ENCODE measurements at regions not wholly inside any gene's neighbourhood (a gene's known extent, or its start where the extent isn't known, plus 50 kb on each side); places are given as distances from the start of the nearest gene placed in this dataset.

DNA sequence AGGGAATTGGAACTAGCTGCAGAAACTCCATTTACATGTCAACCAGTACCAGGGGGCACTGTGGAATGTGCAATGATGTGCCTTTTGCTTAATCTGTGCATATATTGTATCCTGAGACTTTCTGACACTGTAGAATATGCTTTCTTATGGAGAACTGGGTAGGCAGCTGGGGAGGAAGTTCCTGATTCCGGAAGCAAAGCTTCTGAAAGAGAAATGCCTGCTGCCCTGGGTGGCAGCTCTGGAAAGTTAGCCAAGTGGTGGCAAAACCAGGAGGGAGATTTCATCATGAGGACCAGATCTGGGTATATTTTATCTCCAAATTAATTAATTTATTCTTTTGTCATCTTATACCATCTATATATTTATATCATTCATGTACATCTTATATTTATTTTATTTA lies 116.7 kb downstream of the XCL2 start:
- ATAC-seq (ENCODE audit: insufficient number of reproducible peaks, low FRiP score, low read depth), result no peak

DNA sequence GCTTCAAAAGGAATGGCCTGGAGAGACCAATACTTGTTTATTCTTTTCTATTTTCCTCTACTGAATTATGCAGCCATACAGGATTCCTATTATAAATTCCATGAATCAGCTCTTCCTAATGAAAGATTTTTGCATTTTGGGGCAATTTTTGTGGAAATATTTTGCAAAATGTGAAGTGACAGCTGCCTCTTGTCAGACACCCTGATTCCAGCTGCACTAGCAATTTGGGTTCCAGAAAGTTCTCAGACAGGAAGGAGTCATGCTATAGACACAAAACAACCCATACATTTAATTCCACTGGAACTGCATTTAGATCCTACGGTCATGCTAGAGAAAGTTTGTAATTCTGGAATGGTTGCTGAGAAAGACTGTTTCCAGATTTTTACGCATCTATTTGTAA lies 119.5 kb downstream of the XCL2 start:
- DNase-seq (ENCODE audit: low spot score), result no peak
- peaks cover 21 to 29% of the 10 kb centered on the region in 2 donors for H3K4me1 ChIP-seq (ENCODE audit: control insufficient read depth in 1 of 2, low read depth in 2 of 2)
- H3K27ac ChIP-seq, result no peak overlapping the region
- H3K9me3 ChIP-seq, result no peaks in the 10 kb centered on the region
- no peaks in the 10 kb centered on the region for H3K36me3 ChIP-seq
- H3K27me3 ChIP-seq (replicated peaks; ENCODE audit: insufficient read depth), result no peaks in the 10 kb centered on the region
- no peak overlapping the region for H3K4me3 ChIP-seq
- TF ChIP-seq, protein P1, sequence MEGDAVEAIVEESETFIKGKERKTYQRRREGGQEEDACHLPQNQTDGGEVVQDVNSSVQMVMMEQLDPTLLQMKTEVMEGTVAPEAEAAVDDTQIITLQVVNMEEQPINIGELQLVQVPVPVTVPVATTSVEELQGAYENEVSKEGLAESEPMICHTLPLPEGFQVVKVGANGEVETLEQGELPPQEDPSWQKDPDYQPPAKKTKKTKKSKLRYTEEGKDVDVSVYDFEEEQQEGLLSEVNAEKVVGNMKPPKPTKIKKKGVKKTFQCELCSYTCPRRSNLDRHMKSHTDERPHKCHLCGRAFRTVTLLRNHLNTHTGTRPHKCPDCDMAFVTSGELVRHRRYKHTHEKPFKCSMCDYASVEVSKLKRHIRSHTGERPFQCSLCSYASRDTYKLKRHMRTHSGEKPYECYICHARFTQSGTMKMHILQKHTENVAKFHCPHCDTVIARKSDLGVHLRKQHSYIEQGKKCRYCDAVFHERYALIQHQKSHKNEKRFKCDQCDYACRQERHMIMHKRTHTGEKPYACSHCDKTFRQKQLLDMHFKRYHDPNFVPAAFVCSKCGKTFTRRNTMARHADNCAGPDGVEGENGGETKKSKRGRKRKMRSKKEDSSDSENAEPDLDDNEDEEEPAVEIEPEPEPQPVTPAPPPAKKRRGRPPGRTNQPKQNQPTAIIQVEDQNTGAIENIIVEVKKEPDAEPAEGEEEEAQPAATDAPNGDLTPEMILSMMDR (IDR thresholded peaks at IDR 0.05), result no peak
- ATAC-seq (ENCODE audit: insufficient number of reproducible peaks, low FRiP score, low read depth), result no peak

More for the DNA sequence above, 116.7 kb downstream of the XCL2 start:
- no peaks in the 10 kb centered on the region for H3K27me3 ChIP-seq (replicated peaks; ENCODE audit: insufficient read depth)
- H3K27ac ChIP-seq, result peak overlapping the region in 1 of 2 donors; percentile 34
- peaks cover 21 to 47% of the 10 kb centered on the region in 2 donors for H3K4me1 ChIP-seq (ENCODE audit: control insufficient read depth in 1 of 2, low read depth in 2 of 2)
- TF ChIP-seq, protein P1 (IDR thresholded peaks at IDR 0.05), result no peak
- no peaks in the 10 kb centered on the region for H3K36me3 ChIP-seq
- no peak for DNase-seq (ENCODE audit: low spot score)
- no peak overlapping the region for H3K4me3 ChIP-seq
- no peaks in the 10 kb centered on the region for H3K9me3 ChIP-seq

DNA sequence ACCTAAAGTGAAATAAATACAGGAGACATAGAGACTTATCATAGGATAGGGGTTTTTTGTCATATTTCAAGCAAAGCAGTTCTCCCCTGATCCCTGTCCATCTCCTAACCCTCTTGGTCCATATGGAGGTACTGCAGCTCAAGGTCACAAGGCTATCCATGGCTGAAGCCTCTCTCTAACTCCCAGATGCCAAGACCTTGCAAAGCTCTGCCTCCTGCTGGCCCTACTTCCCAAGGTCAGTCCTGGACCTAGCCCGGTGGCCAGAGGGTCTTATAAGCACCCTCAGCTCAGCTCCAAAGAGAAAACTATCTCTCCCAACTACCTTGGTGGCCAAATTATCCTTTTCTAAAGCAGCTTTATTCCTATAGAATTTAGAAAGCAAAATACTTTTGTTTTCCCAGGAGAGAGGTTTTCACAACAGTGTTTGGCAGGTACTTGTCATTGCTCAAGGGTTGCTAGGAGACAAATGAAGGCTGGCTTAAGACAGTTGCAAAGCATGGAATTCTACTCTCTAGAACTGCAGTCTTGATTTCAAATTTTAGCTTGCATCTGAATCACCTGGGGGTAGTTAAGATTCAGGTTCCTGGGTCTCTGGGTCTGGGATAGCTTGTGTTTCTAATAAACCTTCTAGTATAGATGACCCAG lies 121.5 kb downstream of the XCL2 start:
- H3K4me1 ChIP-seq (ENCODE audit: control insufficient read depth in 1 of 2, low read depth in 2 of 2), result peaks cover 7 to 10% of the 10 kb centered on the region in 2 donors
- ATAC-seq (ENCODE audit: insufficient number of reproducible peaks, low FRiP score, low read depth) (no peak), DNase-seq (ENCODE audit: low spot score) (no peak)
- H3K9me3 ChIP-seq, result no peaks in the 10 kb centered on the region
- H3K4me3 ChIP-seq, result no peak overlapping the region
- no peaks in the 10 kb centered on the region for H3K27me3 ChIP-seq (replicated peaks; ENCODE audit: insufficient read depth)
- TF ChIP-seq, protein P1 (IDR thresholded peaks at IDR 0.05), result no peak
- H3K36me3 ChIP-seq, result no peaks in the 10 kb centered on the region
- H3K27ac ChIP-seq, result no peak overlapping the region

DNA sequence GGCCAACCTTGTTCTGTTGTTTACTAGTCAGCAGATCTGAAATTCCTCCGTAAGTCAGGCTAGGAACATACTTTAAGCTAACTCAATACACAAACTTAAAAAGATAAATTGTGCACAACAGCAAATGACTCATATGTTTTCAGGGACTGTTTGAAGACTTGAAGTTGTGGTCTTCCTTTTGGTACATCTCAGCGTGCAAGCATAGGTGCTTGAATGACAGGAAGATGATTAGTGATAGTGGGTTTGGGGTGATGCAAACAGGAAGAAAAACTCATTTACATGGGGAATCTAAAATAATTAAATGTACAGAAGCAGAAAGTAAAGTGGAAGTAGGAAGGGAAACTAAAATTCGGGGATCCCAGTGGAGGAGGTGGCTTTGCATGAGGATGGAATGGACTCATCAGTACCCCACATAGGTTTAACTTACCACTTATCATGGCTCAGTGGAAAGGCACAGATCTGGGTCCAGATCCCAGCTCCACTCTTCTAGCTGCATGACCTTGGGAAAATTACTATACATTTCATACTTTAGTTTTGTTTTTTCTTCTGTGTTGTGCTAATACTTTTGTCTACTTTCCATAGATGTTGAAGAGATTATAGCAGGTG lies 122.3 kb downstream of the XCL2 start:
- H3K4me3 ChIP-seq, result no peak overlapping the region
- no peaks in the 10 kb centered on the region for H3K9me3 ChIP-seq
- TF ChIP-seq, protein P1 (IDR thresholded peaks at IDR 0.05), result no peak
- no peaks in the 10 kb centered on the region for H3K27me3 ChIP-seq (replicated peaks; ENCODE audit: insufficient read depth)
- H3K36me3 ChIP-seq, result no peaks in the 10 kb centered on the region
- peaks cover under 1 to 2% of the 10 kb centered on the region in 2 donors for H3K4me1 ChIP-seq (ENCODE audit: control insufficient read depth in 1 of 2, low read depth in 2 of 2)
- no peak overlapping the region for H3K27ac ChIP-seq
- DNase-seq (ENCODE audit: low spot score) (no peak), ATAC-seq (ENCODE audit: insufficient number of reproducible peaks, low FRiP score, low read depth) (no peak)

DNA sequence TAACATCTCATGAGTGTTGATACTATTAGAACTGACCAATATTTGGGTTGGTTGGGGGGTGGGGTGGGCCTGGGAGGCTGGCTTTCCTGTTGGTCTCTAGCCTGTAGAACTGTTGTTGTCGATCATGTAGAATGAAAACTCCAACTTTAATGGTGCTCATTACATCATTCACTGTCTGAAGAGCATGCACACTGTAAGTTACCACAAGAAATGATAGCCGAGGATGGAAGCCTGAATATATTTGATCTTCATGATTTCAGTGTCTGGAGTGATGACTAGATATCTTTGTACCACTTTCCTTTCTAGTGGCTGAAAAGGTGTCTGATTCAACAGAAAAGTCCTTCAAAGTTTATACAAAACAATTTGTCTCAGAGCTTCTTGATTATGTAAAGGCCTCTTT lies 123.6 kb downstream of the XCL2 start:
- Histone ChIP-seq H3K27me3 (replicated peaks; ENCODE audit: insufficient read depth) (no peaks in the 10 kb centered on the region), H3K4me1 (ENCODE audit: control insufficient read depth in 1 of 2, low read depth in 2 of 2) (no peaks in the 10 kb centered on the region), H3K27ac (no peak overlapping the region), H3K9me3 (no peaks in the 10 kb centered on the region), H3K36me3 (no peaks in the 10 kb centered on the region), H3K4me3 (no peak overlapping the region)
- TF ChIP-seq, protein P1 (IDR thresholded peaks at IDR 0.05), result no peak
- DNase-seq (ENCODE audit: low spot score) (no peak), ATAC-seq (ENCODE audit: insufficient number of reproducible peaks, low FRiP score, low read depth) (no peak)
